ENCODE measurements at regions not wholly inside any gene's neighbourhood (a gene's known extent, or its start where the extent isn't known, plus 50 kb on each side); places are given as distances from the start of the nearest gene placed in this dataset.

GRCh38 chr4:108359986-108360681 lies 191.4 kb upstream of the LEF1 start:
- peak; percentile 93 for DNase-seq

GRCh38 chr4:108359130-108359985 lies 190.6 kb upstream of the LEF1 start:
- DNase-seq = no peak

GRCh38 chr4:108355902-108356535 lies 187.3 kb upstream of the LEF1 start:
- DNase-seq = no peak

- DNase-seq = no peak
Measured at GRCh38 chr4:108355186-108355901, 186.6 kb upstream of the LEF1 start.

GRCh38 chr4:108352664-108353308 lies 184.1 kb upstream of the LEF1 start:
- DNase-seq = no peak

- no peak for DNase-seq
Measured at GRCh38 chr4:108351791-108352190, 183.1 kb upstream of the LEF1 start.

- peak; percentile 85 for DNase-seq
Measured at GRCh38 chr4:108350332-108350731, 181.6 kb upstream of the LEF1 start.

- DNase-seq = no peak
Measured at GRCh38 chr4:108346818-108347210, 178.1 kb upstream of the LEF1 start.

GRCh38 chr4:108345862-108346817 lies 177.4 kb upstream of the LEF1 start:
- no peak for DNase-seq

- no peak for DNase-seq
Measured at GRCh38 chr4:108342325-108342970, 173.7 kb upstream of the LEF1 start.

- DNase-seq = peak; percentile 81
Measured at GRCh38 chr4:108337923-108338322, 169.2 kb upstream of the LEF1 start.

GRCh38 chr4:108336076-108336475 lies 167.3 kb upstream of the LEF1 start:
- DNase-seq = peak; percentile 69

- DNase-seq = no peak
Measured at GRCh38 chr4:108335081-108335480, 166.3 kb upstream of the LEF1 start.

GRCh38 chr4:108334031-108334430 lies 165.3 kb upstream of the LEF1 start:
- no peak for DNase-seq

- DNase-seq = no peak
Measured at GRCh38 chr4:108333353-108333942, 164.7 kb upstream of the LEF1 start.

GRCh38 chr4:108331905-108332632 lies 163.3 kb upstream of the LEF1 start:
- DNase-seq = no peak

- DNase-seq = no peak
Measured at GRCh38 chr4:108328383-108328732, 159.6 kb upstream of the LEF1 start.

- no peak for DNase-seq
Measured at GRCh38 chr4:108327642-108328382, 159.1 kb upstream of the LEF1 start.

- DNase-seq = no peak
Measured at GRCh38 chr4:108325561-108325960, 156.8 kb upstream of the LEF1 start.

Data from islet precursor cell (in vitro differentiated cells).